ENCODE measurements at regions not wholly inside any gene's neighbourhood (a gene's known extent, or its start where the extent isn't known, plus 50 kb on each side); places are given as distances from the start of the nearest gene placed in this dataset.
"Not testable (repeated sequence)": the region's sequence is repeated elsewhere in the genome, so short reads cannot be mapped to it uniquely, and the experiment has no call there.

DNA sequence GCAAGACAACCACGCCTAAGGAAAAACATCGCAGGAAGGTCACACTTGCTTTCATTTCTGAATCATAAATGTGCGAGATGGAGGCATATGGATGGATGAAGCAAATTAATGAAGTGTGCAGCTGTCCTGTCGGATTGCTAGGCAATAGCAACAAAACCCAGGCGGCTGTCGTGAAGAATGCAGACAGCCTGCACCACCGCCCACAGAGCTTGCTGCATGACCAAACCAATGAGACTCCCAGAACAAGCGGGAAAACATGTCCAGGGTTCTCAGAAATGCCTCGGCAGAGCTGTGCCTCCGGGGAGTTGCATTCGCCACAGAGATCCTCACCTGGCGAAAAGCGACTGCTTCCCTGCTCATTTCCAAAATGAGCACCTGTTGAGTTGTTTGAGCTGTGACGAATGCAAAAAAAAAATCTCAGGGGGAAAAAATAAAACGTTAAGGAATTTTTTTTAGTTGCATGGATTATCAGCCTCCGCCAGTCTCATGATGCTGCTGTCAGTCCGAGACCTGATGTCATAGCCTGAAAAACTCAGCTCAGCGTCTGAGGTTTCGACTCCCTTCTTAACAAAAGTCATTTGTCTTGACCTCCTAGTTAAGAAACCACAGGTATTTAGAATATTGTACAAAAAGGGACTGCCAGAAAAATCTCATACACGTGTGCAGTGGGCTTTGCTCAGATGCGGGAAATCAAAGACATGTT is 155.5 kb upstream of the MXRA5 start:
- intact Hi-C loops (cut with DNase I, micrococcal nuclease) = no loop called here
- H3K9me3 Mint-ChIP-seq (ENCODE audit: low read depth) = no peaks in the 10 kb centered on the region
- CTCF ChIA-PET = no interaction called here
- H3K4me1 Mint-ChIP-seq = no peaks in the 10 kb centered on the region
- no peak for ATAC-seq
- no peak for DNase-seq
- H3K27me3 Mint-ChIP-seq = no peaks in the 10 kb centered on the region
- no peak overlapping the region for H3K27ac Mint-ChIP-seq
- H3K36me3 Mint-ChIP-seq (ENCODE audit: low read depth) = no peaks in the 10 kb centered on the region
- POLR2A ChIA-PET = no interaction called here
- no peak overlapping the region for H3K4me3 Mint-ChIP-seq

DNA sequence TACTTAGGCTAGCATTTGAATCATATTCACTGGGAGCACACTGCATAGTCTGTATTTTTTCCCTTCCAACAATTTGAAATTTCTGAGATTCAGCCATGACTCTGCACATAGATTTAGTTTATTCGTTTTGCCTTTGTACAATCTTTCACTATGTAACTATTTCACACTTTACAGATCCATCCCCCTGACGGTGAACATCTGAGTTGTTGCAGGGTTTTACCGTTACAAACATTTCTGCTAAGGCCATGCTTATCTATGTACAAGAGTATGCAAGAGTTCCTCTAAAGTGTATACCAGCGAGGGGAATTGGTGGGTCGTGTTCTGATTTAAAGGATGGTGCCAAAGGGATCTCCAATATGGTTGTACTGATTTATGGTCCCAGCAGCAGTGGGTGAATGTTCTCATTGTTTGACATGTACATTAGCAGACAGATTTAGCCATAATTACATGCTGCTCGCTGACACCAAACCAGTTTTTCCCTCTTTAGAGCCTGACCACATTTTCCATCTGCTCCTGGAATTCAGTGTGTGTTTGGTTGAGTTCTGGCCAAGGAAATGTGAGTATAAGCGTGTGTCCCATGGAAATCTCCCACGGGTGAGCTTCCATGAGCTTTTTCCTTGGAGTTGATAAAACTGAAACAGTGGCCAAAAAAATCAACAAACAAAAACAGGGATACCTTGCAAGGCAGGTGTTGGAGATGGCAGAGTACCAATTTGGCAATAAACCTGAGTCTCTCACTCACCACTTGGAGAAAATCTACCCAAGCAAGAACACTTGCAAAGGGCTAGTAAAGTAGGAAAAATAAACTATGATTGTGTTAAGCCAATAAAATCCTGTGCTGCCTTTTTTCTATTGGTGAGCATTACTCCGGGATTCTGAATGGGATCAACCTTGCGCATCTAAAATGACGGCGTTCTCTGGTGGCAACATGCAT is 149.7 kb upstream of the MXRA5 start:
- H3K9me3 Mint-ChIP-seq (ENCODE audit: low read depth); H3K27ac Mint-ChIP-seq; POLR2A ChIA-PET; H3K36me3 Mint-ChIP-seq (ENCODE audit: low read depth); DNase-seq; ATAC-seq; CTCF ChIA-PET; intact Hi-C loops (cut with DNase I, micrococcal nuclease); H3K4me3 Mint-ChIP-seq; H3K27me3 Mint-ChIP-seq; H3K4me1 Mint-ChIP-seq: not testable (repeated sequence)

DNA sequence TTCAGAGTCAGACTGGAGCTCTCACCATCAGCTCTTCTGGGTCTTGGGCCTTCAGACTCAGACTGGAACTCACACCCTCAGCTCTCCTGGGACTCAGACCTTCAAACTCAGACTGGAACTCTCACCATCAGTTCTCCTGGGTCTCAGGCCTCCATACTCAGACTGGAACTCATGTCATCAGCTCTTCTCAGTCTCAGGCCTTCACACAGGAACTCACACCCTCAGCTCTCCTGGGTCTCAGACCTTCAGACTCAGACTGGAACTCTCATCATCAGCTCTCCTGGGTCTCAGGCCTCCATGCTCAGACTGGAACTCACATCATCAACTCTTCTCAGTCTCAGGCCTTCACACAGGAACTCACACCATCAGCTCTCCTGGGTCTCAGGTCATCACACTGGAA is 147.2 kb upstream of the MXRA5 start:
- no peak overlapping the region for H3K4me3 Mint-ChIP-seq
- intact Hi-C loops (cut with DNase I, micrococcal nuclease) = no loop called here
- no peak for DNase-seq
- H3K27ac Mint-ChIP-seq = no peak overlapping the region
- H3K27me3 Mint-ChIP-seq = no peaks in the 10 kb centered on the region
- POLR2A ChIA-PET = no interaction called here
- ATAC-seq = no peak
- CTCF ChIA-PET = no interaction called here
- peaks cover 6% of the 10 kb centered on the region for H3K9me3 Mint-ChIP-seq (ENCODE audit: low read depth)
- no peaks in the 10 kb centered on the region for H3K4me1 Mint-ChIP-seq
- no peaks in the 10 kb centered on the region for H3K36me3 Mint-ChIP-seq (ENCODE audit: low read depth)

DNA sequence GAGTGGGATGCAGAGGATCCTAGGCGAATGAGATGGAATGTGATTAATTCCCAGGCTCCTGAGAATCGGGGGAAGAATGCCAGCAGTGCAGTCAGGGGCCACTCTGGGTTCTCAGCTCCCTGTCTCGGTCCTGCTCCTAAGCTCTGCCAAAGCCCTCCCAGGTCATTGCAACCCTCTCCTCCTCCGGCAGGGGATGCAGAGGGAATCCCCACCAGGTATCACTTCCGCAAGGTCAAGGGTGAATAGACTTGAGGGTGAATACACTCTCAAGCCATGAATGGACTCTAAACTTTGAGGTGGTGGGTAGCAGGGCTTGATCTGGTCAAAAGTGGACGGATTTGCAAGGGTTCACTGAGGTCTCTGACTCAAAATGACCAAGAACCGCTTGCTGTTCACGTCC is 139.3 kb upstream of the MXRA5 start:
- ChIA-PET CTCF (no interaction called here), POLR2A (no interaction called here)
- no peak overlapping the region for H3K27ac Mint-ChIP-seq
- ATAC-seq (no peak), DNase-seq (no peak)
- intact Hi-C loops (cut with DNase I, micrococcal nuclease) = no loop called here
- H3K27me3 Mint-ChIP-seq = no peaks in the 10 kb centered on the region
- H3K36me3 Mint-ChIP-seq (ENCODE audit: low read depth) = no peaks in the 10 kb centered on the region
- H3K9me3 Mint-ChIP-seq (ENCODE audit: low read depth) = peaks cover 1% of the 10 kb centered on the region
- H3K4me3 Mint-ChIP-seq = no peak overlapping the region
- H3K4me1 Mint-ChIP-seq = no peaks in the 10 kb centered on the region

DNA sequence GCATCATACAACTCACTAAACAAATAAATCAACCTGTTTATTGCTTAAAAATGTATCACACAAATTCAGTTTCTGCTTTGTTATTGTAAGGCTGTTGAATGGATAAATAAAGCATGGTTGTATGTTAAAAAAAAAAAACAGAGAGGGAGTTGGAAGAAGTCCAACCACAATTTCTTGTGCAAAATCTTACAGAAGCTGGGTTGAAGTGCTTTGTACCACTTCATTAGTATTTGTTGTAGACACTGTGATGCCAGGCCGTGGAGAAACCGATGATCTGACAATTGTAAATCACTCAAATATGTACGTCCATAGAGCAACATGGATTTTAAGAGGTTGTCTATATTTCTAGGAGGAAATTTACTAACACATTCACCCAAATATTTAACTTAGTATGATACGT is 132.6 kb upstream of the MXRA5 start:
- CTCF ChIA-PET = no interaction called here
- ATAC-seq (no peak), DNase-seq (no peak)
- Mint-ChIP-seq H3K36me3 (ENCODE audit: low read depth) (no peaks in the 10 kb centered on the region), H3K27ac (no peak overlapping the region), H3K4me3 (no peak overlapping the region), H3K9me3 (ENCODE audit: low read depth) (peaks cover 1% of the 10 kb centered on the region), H3K27me3 (no peaks in the 10 kb centered on the region), H3K4me1 (no peaks in the 10 kb centered on the region)
- intact Hi-C loops (cut with DNase I, micrococcal nuclease) = no loop called here
- POLR2A ChIA-PET = no interaction called here

DNA sequence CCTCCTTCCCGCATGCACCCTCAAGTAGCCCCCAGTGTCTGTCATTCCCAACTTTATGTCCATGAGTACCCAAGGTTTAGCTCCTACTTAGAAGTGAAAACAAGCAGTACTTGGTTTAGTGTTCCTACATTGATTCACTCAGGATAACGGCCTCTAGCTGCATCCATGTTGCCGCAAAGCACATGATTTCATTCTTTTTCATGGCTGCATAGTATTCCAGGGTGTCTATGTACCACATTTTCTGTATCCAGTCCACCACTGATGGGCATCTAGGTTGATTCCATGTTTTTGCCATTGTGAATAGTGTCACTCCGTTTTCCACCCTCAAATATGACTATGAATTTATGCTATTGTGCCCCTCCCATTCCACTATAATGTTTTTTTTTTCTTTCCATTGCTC is 130.5 kb upstream of the MXRA5 start:
- DNase-seq (no peak), ATAC-seq (no peak)
- H3K9me3 Mint-ChIP-seq (ENCODE audit: low read depth) = no peaks in the 10 kb centered on the region
- ChIA-PET POLR2A (no interaction called here), CTCF (no interaction called here)
- H3K27ac Mint-ChIP-seq = no peak overlapping the region
- H3K4me1 Mint-ChIP-seq = no peaks in the 10 kb centered on the region
- H3K27me3 Mint-ChIP-seq = no peaks in the 10 kb centered on the region
- intact Hi-C loops (cut with DNase I, micrococcal nuclease) = no loop called here
- no peak overlapping the region for H3K4me3 Mint-ChIP-seq
- H3K36me3 Mint-ChIP-seq (ENCODE audit: low read depth) = no peaks in the 10 kb centered on the region

DNA sequence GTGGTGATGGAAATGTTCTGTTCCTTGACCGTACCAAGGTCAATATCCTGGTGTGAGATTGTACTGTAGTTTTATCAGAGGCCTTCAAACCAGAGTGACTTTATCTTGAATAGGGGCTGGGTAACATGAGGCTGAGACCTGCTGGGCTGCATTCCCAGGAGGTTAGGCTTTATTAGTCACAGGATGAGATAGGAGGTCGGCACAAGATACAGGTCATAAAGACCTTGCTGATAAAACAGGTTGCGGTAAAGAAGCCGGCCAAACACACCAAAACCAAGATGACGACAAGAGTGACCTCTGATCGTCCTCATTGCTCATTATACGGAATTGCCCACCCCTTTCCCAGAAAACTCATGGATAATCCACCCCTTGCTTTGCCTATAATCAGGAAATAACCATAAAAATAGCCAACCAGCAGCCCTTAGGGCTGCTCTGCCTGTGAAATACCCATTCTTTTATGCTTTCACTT is 123.8 kb upstream of the MXRA5 start:
- H3K27me3 Mint-ChIP-seq; POLR2A ChIA-PET; intact Hi-C loops (cut with DNase I, micrococcal nuclease); DNase-seq; H3K4me1 Mint-ChIP-seq; H3K4me3 Mint-ChIP-seq; H3K36me3 Mint-ChIP-seq (ENCODE audit: low read depth); ATAC-seq; CTCF ChIA-PET; H3K9me3 Mint-ChIP-seq (ENCODE audit: low read depth); H3K27ac Mint-ChIP-seq: not testable (repeated sequence)

DNA sequence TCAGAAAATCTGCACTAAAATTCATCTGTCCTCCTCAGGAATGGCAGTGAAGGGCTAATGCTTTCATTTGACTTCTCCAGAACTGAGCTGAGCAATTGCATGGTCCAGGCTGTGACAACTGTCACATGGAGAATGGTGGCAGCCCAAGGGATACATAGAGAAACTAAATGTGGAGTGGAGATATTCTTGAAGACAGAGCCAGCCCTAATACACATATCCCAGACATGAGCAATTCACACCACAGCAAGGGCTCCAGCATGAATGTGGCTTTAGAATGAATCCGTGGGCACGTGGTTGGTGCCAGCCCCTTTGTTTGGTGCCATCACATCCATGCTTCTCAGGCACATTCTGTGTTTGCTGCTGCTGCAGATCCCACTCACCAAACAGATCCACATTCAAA is 121.6 kb upstream of the MXRA5 start:
- H3K4me3 Mint-ChIP-seq = no peak overlapping the region
- H3K9me3 Mint-ChIP-seq (ENCODE audit: low read depth) = no peaks in the 10 kb centered on the region
- H3K36me3 Mint-ChIP-seq (ENCODE audit: low read depth) = no peaks in the 10 kb centered on the region
- no peaks in the 10 kb centered on the region for H3K4me1 Mint-ChIP-seq
- ChIA-PET POLR2A (no interaction called here), CTCF (no interaction called here)
- H3K27me3 Mint-ChIP-seq = no peaks in the 10 kb centered on the region
- no peak overlapping the region for H3K27ac Mint-ChIP-seq
- DNase-seq = no peak
- intact Hi-C loops (cut with DNase I, micrococcal nuclease) = no loop called here
- ATAC-seq = no peak

DNA sequence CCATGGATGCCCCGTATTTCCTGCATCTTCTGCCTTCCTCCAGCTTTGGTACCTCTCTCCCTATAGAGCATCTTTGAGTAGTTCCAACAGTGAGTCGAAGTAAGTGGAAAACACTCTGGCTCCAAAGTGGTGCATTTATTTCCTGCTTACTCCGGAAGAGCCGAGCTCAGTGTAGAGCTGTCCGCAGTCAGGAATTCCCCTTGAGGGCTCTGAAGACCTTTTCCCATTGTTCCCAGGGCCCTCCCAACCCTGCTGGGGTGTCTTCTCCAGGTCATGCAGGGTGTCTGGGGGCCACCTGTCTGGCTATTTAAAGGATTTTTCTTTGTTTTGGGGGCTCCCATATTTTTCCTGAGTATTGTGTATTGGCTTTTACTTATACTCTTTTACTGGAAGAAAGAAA is 118.6 kb upstream of the MXRA5 start:
- CTCF ChIA-PET = no interaction called here

DNA sequence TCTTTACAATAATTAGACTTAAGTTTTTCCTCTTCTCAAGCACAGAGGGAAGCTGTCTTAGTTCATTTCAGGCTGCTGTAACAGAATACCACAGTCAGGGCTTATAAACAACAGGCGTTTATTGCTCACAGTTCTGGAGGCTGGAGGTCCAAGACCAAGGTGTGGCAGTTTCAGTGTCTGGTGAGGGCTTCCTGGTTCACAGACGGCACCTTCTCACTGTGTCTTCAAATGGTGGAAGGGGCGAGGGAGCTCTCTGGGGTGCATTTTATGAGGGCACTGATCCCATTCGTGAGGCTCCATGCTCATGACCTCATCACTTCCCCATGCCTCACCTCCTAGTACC is 115.7 kb upstream of the MXRA5 start:
- intact Hi-C loops (cut with DNase I, micrococcal nuclease) = no loop called here
- CTCF ChIA-PET = no interaction called here
- no peak for ATAC-seq
- POLR2A ChIA-PET = no interaction called here
- Mint-ChIP-seq H3K4me3 (no peak overlapping the region), H3K27ac (no peak overlapping the region), H3K4me1 (no peaks in the 10 kb centered on the region), H3K36me3 (ENCODE audit: low read depth) (no peaks in the 10 kb centered on the region), H3K9me3 (ENCODE audit: low read depth) (no peaks in the 10 kb centered on the region), H3K27me3 (no peaks in the 10 kb centered on the region)
- no peak for DNase-seq

More for the DNA sequence above, 118.6 kb upstream of the MXRA5 start:
- Mint-ChIP-seq H3K27me3 (no peaks in the 10 kb centered on the region), H3K4me1 (no peaks in the 10 kb centered on the region), H3K9me3 (ENCODE audit: low read depth) (no peaks in the 10 kb centered on the region), H3K36me3 (ENCODE audit: low read depth) (no peaks in the 10 kb centered on the region), H3K27ac (no peak overlapping the region), H3K4me3 (no peak overlapping the region)
- no peak for ATAC-seq
- POLR2A ChIA-PET = no interaction called here
- DNase-seq = no peak
- intact Hi-C loops (cut with DNase I, micrococcal nuclease) = no loop called here

DNA sequence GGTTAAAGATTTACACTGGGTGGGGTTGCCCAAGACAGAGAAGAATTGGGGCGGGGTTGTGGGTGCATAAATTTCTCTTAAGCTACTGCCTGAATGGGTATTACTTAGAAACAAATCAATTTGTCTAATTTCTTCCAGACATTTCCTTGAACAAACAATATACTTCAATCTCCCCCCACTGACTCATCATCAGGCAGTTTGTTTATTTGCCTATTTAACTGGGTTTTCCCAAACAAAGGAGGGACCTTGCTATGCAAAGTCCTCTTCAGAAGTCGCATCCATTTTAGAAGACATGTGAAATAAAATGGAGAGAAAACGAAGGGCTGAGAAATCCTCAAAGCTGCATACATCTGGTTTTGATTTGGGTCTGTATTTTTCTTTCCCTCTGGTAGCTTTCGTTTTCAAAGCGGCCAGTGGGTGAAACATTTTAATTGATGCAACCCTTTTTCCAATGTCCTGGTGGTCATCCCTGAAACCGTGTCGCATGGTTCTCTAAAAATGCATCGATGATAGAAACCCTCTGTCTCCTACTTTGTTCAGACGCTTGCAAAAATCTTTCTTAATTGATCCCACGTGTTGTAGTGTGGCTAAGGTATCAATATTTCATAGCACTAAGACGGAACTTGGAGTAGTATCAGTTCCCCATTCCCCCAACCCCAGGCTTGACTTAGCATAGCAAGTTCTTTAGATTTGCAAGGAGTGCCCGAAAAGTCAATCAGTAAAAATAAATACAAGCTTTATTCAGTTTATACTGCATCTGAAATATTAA is 115.1 kb upstream of the MXRA5 start:
- no peak for ATAC-seq
- H3K4me3 Mint-ChIP-seq = no peak overlapping the region
- H3K9me3 Mint-ChIP-seq (ENCODE audit: low read depth) = no peaks in the 10 kb centered on the region
- H3K27ac Mint-ChIP-seq = no peak overlapping the region
- no peaks in the 10 kb centered on the region for H3K27me3 Mint-ChIP-seq
- ChIA-PET CTCF (no interaction called here), POLR2A (no interaction called here)
- DNase-seq = no peak
- intact Hi-C loops (cut with DNase I, micrococcal nuclease) = no loop called here
- no peaks in the 10 kb centered on the region for H3K36me3 Mint-ChIP-seq (ENCODE audit: low read depth)
- no peaks in the 10 kb centered on the region for H3K4me1 Mint-ChIP-seq

DNA sequence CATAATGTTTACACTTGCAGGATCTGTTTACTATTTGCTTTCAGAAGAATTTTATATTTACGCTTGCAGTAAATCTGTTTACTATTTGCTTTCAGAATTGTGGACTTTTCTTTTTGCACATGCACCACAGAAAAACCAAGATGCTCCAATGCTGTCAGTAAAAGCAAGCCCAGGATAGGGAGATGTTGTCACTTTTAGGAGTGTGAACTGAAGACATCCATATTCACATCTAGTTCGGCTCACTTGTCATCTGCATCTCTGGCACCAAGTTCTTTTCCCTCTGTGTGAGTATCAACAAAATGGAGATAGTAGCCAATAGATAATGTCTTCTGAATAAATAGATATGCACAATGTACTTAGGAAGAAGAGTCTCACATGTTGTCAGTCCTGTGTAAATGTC is 109.3 kb upstream of the MXRA5 start:
- Mint-ChIP-seq H3K36me3 (ENCODE audit: low read depth) (no peaks in the 10 kb centered on the region), H3K4me1 (no peaks in the 10 kb centered on the region), H3K27me3 (no peaks in the 10 kb centered on the region), H3K9me3 (ENCODE audit: low read depth) (no peaks in the 10 kb centered on the region), H3K4me3 (no peak overlapping the region), H3K27ac (no peak overlapping the region)
- POLR2A ChIA-PET = no interaction called here
- intact Hi-C loops (cut with DNase I, micrococcal nuclease) = no loop called here
- ATAC-seq (no peak), DNase-seq (no peak)
- CTCF ChIA-PET = no interaction called here
